ENCODE measurements at regions not wholly inside any gene's neighbourhood (a gene's known extent, or its start where the extent isn't known, plus 50 kb on each side); places are given as distances from the start of the nearest gene placed in this dataset.
"Not testable (repeated sequence)": the region's sequence is repeated elsewhere in the genome, so short reads cannot be mapped to it uniquely, and the experiment has no call there.

GRCh38 chr1:38727684-38728584, 131.6 kb downstream of the RRAGC start:
- no peaks in the 10 kb centered on the region for H3K27me3 ChIP-seq (ENCODE audit: low read length)
- no peak overlapping the region for H3K4me2 ChIP-seq (ENCODE audit: low read depth, low read length, poor library complexity, severe bottlenecking)
- H3K27ac ChIP-seq (ENCODE audit: low read depth, low read length), result no peak overlapping the region
- H3K36me3 ChIP-seq (ENCODE audit: low read length), result no peaks in the 10 kb centered on the region
- TF ChIP-seq, protein P1, sequence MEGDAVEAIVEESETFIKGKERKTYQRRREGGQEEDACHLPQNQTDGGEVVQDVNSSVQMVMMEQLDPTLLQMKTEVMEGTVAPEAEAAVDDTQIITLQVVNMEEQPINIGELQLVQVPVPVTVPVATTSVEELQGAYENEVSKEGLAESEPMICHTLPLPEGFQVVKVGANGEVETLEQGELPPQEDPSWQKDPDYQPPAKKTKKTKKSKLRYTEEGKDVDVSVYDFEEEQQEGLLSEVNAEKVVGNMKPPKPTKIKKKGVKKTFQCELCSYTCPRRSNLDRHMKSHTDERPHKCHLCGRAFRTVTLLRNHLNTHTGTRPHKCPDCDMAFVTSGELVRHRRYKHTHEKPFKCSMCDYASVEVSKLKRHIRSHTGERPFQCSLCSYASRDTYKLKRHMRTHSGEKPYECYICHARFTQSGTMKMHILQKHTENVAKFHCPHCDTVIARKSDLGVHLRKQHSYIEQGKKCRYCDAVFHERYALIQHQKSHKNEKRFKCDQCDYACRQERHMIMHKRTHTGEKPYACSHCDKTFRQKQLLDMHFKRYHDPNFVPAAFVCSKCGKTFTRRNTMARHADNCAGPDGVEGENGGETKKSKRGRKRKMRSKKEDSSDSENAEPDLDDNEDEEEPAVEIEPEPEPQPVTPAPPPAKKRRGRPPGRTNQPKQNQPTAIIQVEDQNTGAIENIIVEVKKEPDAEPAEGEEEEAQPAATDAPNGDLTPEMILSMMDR (IDR thresholded peaks at IDR 0.05; ENCODE audit: insufficient read depth, low read length, poor library complexity, severe bottlenecking), result no peak
- TF ChIP-seq EZH2phosphoT487 (conservative IDR thresholded peaks at IDR 0.05; ENCODE audit: low read length), result no peak
- no peak overlapping the region for H2AFZ ChIP-seq (ENCODE audit: low read depth, low read length, severe bottlenecking)
- no peaks in the 10 kb centered on the region for H4K20me1 ChIP-seq (ENCODE audit: low read depth, low read length)
- H3K4me3 ChIP-seq (ENCODE audit: insufficient read depth, low read length, poor library complexity, severe bottlenecking), result no peak overlapping the region
- no peak overlapping the region for H3K9ac ChIP-seq (ENCODE audit: low read length)
- H3K79me2 ChIP-seq (ENCODE audit: insufficient read depth, low read length), result no peaks in the 10 kb centered on the region
- H3K9me3 ChIP-seq (ENCODE audit: insufficient read depth, low read length), result no peaks in the 10 kb centered on the region
- H3K9me2 ChIP-seq (replicated peaks; ENCODE audit: insufficient read depth, low read length), result no peaks in the 10 kb centered on the region
- H3F3A ChIP-seq (ENCODE audit: insufficient read depth), result no peaks in the 10 kb centered on the region

DNA sequence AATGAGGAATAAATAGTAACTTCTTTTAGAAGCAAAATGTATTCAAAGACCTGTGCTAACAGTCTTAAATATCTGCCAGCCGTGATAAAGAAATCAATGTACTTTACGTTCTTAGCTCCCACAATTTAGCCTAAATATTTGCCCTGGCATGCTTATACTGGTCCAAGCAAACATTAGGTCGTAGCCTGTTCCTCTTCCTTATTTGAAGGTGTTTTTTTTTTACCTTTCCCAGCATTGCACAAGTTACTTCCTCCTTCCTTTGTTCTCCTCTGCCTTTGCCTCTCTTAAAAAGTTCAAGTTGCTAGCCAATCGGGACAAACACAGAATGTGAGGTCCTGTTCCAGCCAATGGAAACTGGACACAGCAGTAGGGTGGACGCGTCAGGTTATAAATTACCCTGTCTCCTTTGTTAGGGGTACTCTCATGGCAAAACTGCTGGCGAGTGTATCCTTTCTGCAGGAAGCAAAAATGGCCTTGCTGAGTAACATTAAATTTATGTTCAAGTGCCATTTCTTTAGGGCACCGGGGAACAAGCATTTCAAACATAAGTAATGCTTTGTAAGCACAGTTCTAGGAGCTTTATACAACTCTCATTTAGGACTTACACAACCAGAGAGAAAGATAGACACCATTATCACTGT, 134.1 kb downstream of the RRAGC start:
- H3K4me2 ChIP-seq (ENCODE audit: low read depth, low read length, poor library complexity, severe bottlenecking); H3K79me2 ChIP-seq (ENCODE audit: insufficient read depth, low read length); H3K9me2 ChIP-seq (replicated peaks; ENCODE audit: insufficient read depth, low read length); H3K9me3 ChIP-seq (ENCODE audit: insufficient read depth, low read length); H3K4me3 ChIP-seq (ENCODE audit: insufficient read depth, low read length, poor library complexity, severe bottlenecking); H4K20me1 ChIP-seq (ENCODE audit: low read depth, low read length); H3K36me3 ChIP-seq (ENCODE audit: low read length); H3K9ac ChIP-seq (ENCODE audit: low read length); H3K27ac ChIP-seq (ENCODE audit: low read depth, low read length); H3F3A ChIP-seq (ENCODE audit: insufficient read depth); H3K27me3 ChIP-seq (ENCODE audit: low read length); H2AFZ ChIP-seq (ENCODE audit: low read depth, low read length, severe bottlenecking): not testable (repeated sequence)

GRCh38 chr1:38724160-38725131, 135.1 kb downstream of the RRAGC start:
- Histone ChIP-seq H3K9ac (ENCODE audit: low read length) (no peak overlapping the region), H3K36me3 (ENCODE audit: low read length) (no peaks in the 10 kb centered on the region), H3K4me2 (ENCODE audit: low read depth, low read length, poor library complexity, severe bottlenecking) (no peak overlapping the region), H3K9me3 (ENCODE audit: insufficient read depth, low read length) (no peaks in the 10 kb centered on the region), H3F3A (ENCODE audit: insufficient read depth) (no peaks in the 10 kb centered on the region), H3K27me3 (ENCODE audit: low read length) (no peaks in the 10 kb centered on the region), H4K20me1 (ENCODE audit: low read depth, low read length) (no peaks in the 10 kb centered on the region), H3K27ac (ENCODE audit: low read depth, low read length) (no peak overlapping the region), H3K4me3 (ENCODE audit: insufficient read depth, low read length, poor library complexity, severe bottlenecking) (no peak overlapping the region), H3K9me2 (replicated peaks; ENCODE audit: insufficient read depth, low read length) (no peaks in the 10 kb centered on the region), H2AFZ (ENCODE audit: low read depth, low read length, severe bottlenecking) (no peak overlapping the region), H3K79me2 (ENCODE audit: insufficient read depth, low read length) (no peaks in the 10 kb centered on the region)
- no peak for TF ChIP-seq EZH2phosphoT487 (conservative IDR thresholded peaks at IDR 0.05; ENCODE audit: low read length)
- TF ChIP-seq, protein P1 (IDR thresholded peaks at IDR 0.05; ENCODE audit: insufficient read depth, low read length, poor library complexity, severe bottlenecking), result no peak
